GM18511 (cell line): ENCODE measurements at regions not wholly inside any gene's neighbourhood (a gene's known extent, or its start where the extent isn't known, plus 50 kb on each side); places are given as distances from the start of the nearest gene placed in this dataset.

Experiments used
- ATAC-seq: cut with Tn5 transposase; IDR thresholded peaks from one replicate; pipeline ENCODE4 v1.9.1; 2021; ENCODE audit warnings: mild to moderate bottlenecking, moderate library complexity; ENCODE audit not compliant: unreplicated experiment

- ATAC-seq = no peak
Measured at GRCh38 chr1:219283541-219283940, 109.9 kb downstream of the LYPLAL1 start.

DNA sequence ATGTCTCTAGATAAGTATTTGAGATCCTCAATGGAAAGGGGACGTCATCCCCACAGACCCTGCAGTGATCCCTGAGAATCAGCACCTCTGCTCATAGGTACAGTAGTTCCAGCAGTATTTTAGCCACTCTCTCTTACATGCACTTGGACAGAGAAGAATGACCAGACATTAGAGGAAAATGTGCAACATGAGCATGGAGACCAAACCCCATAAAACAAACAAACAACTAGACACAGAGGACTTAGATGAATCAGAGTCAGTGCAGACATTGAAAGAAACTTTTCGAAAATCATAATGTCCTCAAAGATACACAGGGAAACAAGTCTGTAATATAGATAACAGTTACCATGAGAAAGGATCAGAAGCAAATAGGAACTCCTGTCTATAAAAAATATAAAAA, 108.2 kb downstream of the LYPLAL1 start:
- ATAC-seq = no peak

GRCh38 chr1:219279017-219279770, 105.5 kb downstream of the LYPLAL1 start:
- ATAC-seq = no peak

- no peak for ATAC-seq
Measured at GRCh38 chr1:219278288-219278687, 104.6 kb downstream of the LYPLAL1 start.

- no peak for ATAC-seq
Measured at GRCh38 chr1:219277304-219278105, 103.8 kb downstream of the LYPLAL1 start.

DNA sequence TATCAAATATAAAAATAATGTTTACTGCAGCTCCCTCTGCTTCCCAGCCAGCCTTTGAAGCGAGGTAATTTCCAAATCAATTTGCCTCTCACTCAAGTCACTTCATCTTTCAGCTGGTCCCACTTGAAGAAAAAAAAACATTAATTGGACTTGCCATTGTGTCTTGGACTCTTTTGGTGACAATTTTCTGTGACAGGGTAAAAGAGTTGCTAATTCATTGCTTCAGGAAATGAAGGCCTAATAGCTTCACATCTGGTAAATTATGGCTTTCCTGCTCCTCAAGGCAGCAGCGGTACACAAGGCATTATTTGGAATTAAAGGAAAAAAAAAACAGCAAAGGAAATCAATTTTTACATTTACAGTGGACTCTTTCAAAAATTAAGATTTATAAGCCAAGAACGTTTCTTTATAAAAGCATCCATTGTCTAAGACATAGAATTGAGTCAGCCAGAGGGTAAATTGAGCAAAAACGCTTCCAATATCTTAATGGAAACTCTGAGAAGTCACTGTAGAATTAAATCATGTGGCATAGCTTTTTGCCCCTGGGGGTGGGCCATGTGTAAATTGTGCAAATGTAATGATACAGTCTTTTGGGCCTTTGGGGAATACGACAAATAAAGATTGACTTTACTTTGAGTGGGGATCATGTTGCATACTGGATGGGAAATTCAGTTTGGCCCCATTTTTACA, 102.5 kb downstream of the LYPLAL1 start:
- no peak for ATAC-seq

DNA sequence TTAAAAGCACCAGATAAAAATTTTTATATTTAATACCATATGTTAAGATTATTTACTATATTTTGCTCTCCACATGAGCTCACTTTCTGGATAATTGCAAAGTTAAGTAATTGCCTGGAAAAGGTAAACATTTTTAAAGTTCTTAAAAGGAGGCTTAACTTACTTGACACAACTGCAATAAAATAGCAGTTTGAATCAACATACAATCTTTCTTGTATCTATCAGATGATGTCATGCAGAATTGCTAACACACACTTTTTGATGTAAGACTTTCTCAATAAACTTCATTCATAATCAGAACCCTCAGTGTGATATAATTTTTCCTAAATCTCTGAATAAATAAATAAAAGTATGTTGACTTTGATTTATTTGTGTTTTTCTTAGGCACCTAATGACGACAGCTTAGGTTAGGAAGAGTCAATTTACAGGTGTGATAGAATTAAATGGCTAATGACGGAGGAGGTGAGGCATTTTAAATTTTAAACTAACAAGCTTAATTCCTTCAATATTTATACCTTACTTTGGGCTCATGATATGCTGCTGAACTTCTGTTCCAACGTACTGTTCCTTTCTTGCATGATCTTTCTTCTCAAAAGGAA, 99.5 kb downstream of the LYPLAL1 start:
- no peak for ATAC-seq

GRCh38 chr1:219271818-219272535, 98.3 kb downstream of the LYPLAL1 start:
- ATAC-seq = no peak

DNA sequence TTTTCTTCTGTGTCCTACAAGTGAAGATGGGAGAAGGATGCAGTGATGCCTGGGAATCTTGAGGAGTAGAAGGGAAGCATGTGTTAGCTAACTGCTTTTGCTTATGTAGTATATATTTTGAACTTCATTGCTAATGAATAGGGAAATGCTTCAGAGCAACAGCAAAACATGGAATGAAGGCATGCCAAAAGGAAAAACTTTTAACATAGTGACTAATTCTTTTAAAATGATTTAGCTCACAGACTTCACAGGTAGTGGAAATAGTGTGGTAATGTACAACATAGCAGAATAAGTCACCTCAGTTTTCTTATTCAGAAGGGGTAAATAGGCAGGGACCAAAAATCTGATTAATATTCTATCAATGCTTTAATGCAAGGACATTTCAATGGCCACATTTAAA, 95.5 kb downstream of the LYPLAL1 start:
- ATAC-seq = no peak

- no peak for ATAC-seq
Measured at GRCh38 chr1:219266524-219266923, 92.8 kb downstream of the LYPLAL1 start.

DNA sequence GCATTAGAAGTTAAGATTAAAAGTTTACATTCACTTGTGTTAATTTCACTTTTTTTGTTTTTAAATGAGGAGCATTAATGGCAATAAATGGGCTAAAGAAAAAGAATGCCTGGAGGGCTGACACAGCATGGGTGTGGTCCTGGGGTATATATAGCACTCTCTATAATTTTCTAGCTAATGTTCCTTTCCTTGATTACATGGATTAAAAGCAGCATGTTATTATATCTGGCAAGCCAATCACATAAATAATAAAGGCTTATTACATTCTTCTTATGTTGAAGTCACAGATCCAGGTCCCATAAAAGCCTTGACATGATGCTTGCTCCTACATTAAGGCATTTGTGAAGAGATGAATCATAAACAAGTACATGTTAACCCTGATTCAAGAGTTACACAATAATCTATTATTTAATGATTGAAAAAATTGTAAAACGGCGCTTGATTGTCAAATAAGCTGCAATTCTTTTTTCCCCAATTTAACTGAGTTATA, 91.4 kb downstream of the LYPLAL1 start:
- ATAC-seq = no peak

DNA sequence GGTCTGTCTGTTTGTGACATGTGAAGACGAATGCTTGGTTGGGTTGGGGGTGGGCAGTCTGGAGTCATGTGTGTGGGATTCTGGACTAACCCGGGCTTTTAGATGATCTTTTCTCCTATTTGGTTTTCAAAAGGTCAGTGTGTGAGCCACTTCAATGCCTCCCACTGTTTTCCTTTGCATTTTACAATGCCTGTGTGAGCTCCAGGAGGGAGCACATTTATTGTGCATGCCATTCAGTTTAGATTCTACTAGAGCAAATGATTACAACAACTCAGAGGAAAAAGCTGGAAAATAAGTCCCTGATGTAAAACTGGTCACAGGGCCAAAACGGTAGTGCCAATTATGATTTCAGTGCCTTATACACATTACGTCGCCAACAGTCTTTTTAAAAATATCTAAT, 90.9 kb downstream of the LYPLAL1 start:
- no peak for ATAC-seq
